Daoy (cell line): ENCODE measurements at regions not wholly inside any gene's neighbourhood (a gene's known extent, or its start where the extent isn't known, plus 50 kb on each side); places are given as distances from the start of the nearest gene placed in this dataset.

Source experiments
- DNase-seq: peaks from one replicate; pipeline ENCODE4 v3.0.0-alpha.2; 2015; ENCODE audit warnings: low read depth

DNA sequence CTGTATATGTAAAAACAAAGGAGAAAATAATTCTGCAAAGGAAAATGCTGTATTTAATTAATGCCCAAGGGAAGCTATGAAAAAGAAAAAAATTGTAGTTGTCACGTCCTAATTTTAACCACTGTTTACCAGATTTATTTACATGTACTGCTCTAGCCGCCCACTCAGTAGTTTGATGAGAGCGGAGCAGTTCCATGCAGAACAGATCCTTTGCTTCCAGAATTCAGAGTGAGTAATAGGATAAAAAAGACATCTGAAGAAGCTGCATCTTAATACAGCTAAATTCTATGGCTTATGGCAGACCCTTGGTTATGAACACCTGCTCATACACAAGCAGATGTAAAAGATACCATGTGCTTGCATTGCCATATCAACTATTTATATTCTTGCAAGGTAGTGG is 287.0 kb downstream of the GASK1B start:
- DNase-seq, result no peak

DNA sequence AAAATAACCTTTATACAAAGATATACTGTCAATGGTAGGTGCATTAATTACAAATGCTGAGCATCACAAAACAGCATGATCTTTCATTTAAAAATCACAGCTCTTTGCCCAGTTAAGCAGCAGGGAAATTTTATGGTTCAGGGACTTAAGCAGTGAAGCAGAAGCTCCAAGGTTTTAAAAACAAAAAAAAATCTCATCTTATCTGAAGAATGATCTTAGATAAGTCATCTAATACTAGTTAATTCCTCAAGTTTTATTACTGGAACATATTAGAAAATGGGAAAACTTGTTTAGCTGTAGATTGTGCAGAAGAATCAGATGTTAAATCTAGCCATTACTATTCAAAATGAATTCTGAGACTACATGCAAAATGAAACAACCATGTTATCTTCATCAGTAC is 289.9 kb downstream of the GASK1B start:
- no peak for DNase-seq

- no peak for DNase-seq
Measured at GRCh38 chr4:157880761-157881160, 292.1 kb downstream of the GASK1B start.

DNA sequence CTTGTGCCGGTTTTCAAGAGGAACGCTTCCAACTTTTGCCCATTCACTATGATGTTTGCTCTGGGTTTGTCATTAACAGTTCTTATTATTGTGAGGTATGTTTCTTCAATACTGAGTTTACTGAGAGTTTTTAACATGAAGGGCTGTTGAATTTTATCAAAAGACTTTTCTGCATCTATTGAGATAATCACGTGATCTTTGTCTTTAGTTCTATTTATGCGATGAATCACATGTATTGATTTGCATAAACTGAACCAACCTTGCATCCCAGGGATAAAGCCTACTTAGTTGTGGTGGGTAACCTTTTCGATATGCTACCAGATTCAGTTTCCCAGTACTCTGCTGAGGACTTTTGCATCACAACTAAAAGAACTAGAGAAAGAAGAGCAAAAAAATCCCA is 318.0 kb downstream of the GASK1B start:
- DNase-seq, result no peak

DNA sequence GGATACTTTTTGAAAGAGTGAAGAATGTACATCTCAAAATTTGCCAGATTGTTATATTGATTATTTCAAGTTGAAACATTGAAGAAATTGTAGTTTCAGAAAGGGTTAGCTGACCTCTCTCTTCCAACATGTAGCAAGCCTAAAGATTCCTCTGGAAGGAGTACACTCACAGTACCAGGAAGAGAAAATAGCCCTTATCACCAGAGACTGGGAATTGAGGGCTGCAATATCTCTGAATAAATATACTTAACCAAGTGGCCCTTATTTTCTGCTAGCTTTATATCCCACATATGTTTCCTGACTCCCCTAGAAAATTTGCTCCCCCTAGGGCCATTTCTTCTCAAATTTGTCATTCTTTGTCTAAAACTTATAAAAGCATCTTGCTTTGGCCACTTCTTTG is 332.2 kb downstream of the GASK1B start:
- DNase-seq, result no peak

GRCh38 chr4:157840034-157840433 is 332.8 kb downstream of the GASK1B start:
- DNase-seq, result no peak

DNA sequence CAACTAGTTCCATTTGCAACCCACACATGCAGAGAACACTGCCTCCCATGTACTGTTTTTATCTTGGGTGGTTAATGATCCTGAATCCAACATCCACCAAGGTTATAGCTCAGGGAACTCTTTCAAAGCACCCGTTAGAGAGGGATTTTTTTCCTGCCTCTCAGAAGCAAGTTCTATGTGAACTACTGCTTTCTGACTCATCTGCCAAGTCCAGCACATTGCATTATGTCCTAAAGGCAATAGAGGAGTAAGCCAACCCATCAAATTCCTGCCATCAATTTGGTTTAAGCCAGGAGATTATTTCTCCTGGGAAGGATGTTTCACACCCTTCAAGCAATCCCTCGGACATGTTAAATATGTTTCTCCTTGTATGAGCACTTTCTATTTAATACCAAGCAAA is 334.5 kb downstream of the GASK1B start:
- DNase-seq, result no peak

DNA sequence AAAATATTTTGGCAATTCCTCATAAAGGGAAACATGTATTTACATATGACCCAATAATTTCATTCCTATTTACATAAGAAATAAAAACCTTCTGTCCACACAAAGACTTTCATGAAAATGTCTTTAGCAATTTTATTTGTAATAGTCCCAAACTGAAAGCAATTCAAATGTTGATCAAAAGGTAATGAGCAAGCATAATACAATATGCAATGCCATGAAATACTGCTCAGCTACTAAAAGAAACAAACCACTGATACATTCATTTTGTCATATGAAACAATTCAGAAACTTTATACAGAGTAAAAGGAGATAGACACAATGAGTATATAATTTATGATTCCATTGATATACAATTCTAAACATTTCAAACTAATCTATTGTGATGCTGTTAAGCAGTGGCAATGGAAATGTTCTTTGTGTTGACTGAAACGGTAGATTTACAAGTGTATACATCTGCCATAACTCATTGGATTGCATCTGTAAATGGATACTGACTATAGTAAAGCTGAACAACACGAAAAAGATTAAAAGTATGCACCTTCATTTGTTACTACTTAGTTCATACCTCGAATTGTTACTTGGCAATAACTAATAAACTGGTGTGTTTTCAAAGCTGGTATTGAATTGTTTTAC is 335.6 kb downstream of the GASK1B start:
- no peak for DNase-seq

DNA sequence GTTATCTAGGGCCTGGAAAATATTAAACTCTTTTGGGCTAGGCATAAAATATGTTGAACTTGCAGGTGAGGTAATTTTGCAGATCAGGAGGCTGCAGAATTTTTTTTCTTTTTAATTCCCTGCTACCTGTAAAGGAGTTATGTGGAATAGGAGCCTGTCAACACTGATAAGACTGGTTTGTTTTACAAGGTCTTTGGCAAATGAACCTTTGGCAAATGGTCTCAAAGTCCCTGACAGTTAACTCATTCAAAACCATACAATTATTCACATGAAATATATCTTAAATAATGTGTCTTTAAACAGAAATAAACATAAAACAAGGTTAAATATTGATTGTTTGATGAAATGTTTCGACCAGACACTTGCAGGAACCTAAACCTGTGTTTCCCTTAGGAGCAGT is 340.2 kb downstream of the GASK1B start:
- no peak for DNase-seq

- DNase-seq, result peak; percentile 7
Measured at GRCh38 chr4:157824021-157824420, 348.8 kb downstream of the GASK1B start.

- DNase-seq, result no peak
Measured at GRCh38 chr4:157821814-157822213, 351.0 kb downstream of the GASK1B start.

- no peak for DNase-seq
Measured at GRCh38 chr4:157819693-157820464, 352.9 kb downstream of the GASK1B start.

- DNase-seq, result no peak
Measured at GRCh38 chr4:157818946-157819692, 353.7 kb downstream of the GASK1B start.

- no peak for DNase-seq
Measured at GRCh38 chr4:157810137-157810774, 362.6 kb downstream of the GASK1B start.

DNA sequence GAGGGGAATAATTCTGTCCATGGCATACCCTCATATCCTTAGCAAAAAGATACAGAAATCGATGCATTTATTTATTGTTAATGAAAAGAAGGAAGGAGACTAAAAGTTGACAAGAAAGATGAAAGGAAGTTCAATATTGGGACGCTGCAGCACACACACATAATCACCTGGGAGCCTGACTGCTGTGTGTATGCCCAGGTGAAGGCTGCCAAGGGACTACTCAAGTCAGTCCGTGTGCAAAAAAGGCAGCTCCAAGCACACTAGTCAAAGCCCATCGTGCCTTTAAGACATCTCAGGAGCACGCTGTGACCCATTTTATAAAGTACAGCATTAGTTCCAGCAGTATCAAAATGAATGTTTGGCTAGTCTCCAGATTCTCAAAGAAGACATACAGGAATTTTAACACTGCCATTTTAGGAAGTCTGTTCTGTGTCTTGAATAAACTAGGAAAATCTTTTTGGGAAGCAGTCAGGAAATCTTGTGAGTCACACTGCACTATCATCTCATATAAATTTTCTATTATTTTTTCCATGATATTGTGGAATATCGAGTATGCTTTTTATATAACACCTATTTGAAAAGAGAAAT is 363.9 kb downstream of the GASK1B start:
- no peak for DNase-seq

GRCh38 chr4:157806184-157806583 is 366.6 kb downstream of the GASK1B start:
- DNase-seq, result no peak

- DNase-seq, result no peak
Measured at GRCh38 chr4:157804986-157805385, 367.8 kb downstream of the GASK1B start.

- DNase-seq, result no peak
Measured at GRCh38 chr4:157803845-157804521, 368.8 kb downstream of the GASK1B start.

- DNase-seq, result no peak
Measured at GRCh38 chr4:157803421-157803820, 369.4 kb downstream of the GASK1B start.

- no peak for DNase-seq
Measured at GRCh38 chr4:157795495-157795894, 377.3 kb downstream of the GASK1B start.

- peak; percentile 0 for DNase-seq
Measured at GRCh38 chr4:157792716-157793115, 380.1 kb downstream of the GASK1B start.
